ENCODE measurements at regions not wholly inside any gene's neighbourhood (a gene's known extent, or its start where the extent isn't known, plus 50 kb on each side); places are given as distances from the start of the nearest gene placed in this dataset.

GRCh38 chr7:106812027-106812643 lies 52.9 kb upstream of the PIK3CG start:
- DNase-seq, result no peak

- DNase-seq, result no peak
Observed at GRCh38 chr7:106813705-106814305, 51.3 kb upstream of the PIK3CG start.

GRCh38 chr7:106814887-106815286 lies 50.2 kb upstream of the PIK3CG start:
- no peak for DNase-seq
